SK-N-SH (cell line): ENCODE measurements at regions not wholly inside any gene's neighbourhood (a gene's known extent, or its start where the extent isn't known, plus 50 kb on each side); places are given as distances from the start of the nearest gene placed in this dataset.

Source experiments
- CTCF ChIA-PET: fragments of 300-600, 350-600 bp; formaldehyde crosslinking; extraction: SDS; loops from one replicate; lab custom pipeline; 2021; lab: Yijun Ruan, JAX
- POLR2A ChIA-PET: fragments of 350-600 bp; sonication (Branson Sonifier 250); formaldehyde crosslinking; extraction: SDS; loops from one replicate; lab custom pipeline; 2020; ENCODE audit warnings: antibody characterized with exemption, inconsistent platforms; lab: Yijun Ruan, JAX
- DNase-seq: peaks from one replicate; pipeline ENCODE4 v3.0.0; 2012
- H2AFZ ChIP-seq: fragments of 200-600 bp; sonication (generic); 2 replicates; pipeline ENCODE4 v1.8.1; 2016; ENCODE audit warnings: antibody characterized with exemption, mild to moderate bottlenecking, low read depth
- H3F3A ChIP-seq: fragments of 200-600 bp; sonication (generic); replicated peaks from 2 replicates; pipeline ENCODE3; 2016; ENCODE audit warnings: antibody characterized with exemption, mild to moderate bottlenecking; ENCODE audit not compliant: insufficient read depth
- H3K27ac ChIP-seq, 2 experiments: fragments of 200-500 bp in 1 of 2; fragments of 200-600 bp in 1 of 2; sonication (Bioruptor generic) in 1 of 2; sonication (generic), shearing (Covaris generic) in 1 of 2; 2 replicates each; pipeline versions ENCODE4 v1.5.1 to v1.6.1; 2014 to 2016; ENCODE audit warnings: low read depth in 2 of 2, inconsistent platforms in 1 of 2, low read length in 1 of 2, mild to moderate bottlenecking in 1 of 2, mixed read lengths in 1 of 2
- H3K27me3 ChIP-seq: fragments of 200-600 bp; sonication (generic), shearing (Covaris generic); 2 replicates; pipeline ENCODE4 v1.6.1; 2016; ENCODE audit warnings: mixed run types; ENCODE audit not compliant: insufficient read depth
- H3K36me3 ChIP-seq, 2 experiments: fragments of 200-500 bp in 1 of 2; fragments of 200-600 bp in 1 of 2; sonication (Bioruptor generic) in 1 of 2; sonication (generic) in 1 of 2; replicated peaks in 1 of 2; 2 replicates each; pipeline versions ENCODE3 to v1.5.1; 2014 to 2016; ENCODE audit warnings: low read length in 1 of 2, mild to moderate bottlenecking in 1 of 2; ENCODE audit not compliant: insufficient read depth in 2 of 2, control insufficient read depth in 1 of 2
- H3K4me1 ChIP-seq, 2 experiments: fragments of 200-500 bp in 1 of 2; fragments of 200-600 bp in 1 of 2; sonication (Bioruptor generic) in 1 of 2; sonication (generic), shearing (Covaris generic) in 1 of 2; 2 replicates each; pipeline versions ENCODE4 v1.5.1 to v1.6.1; 2014 to 2016; ENCODE audit warnings: low read depth in 1 of 2, low read length in 1 of 2, mixed run types in 1 of 2; ENCODE audit not compliant: insufficient read depth in 2 of 2, control insufficient read depth in 1 of 2
- H3K4me2 ChIP-seq: fragments of 200-600 bp; sonication (generic), shearing (Covaris generic); 2 replicates; pipeline ENCODE4 v1.6.1; 2017; ENCODE audit warnings: mixed run types
- H3K4me3 ChIP-seq, 2 experiments: fragments of 200-500 bp in 1 of 2; fragments of 200-600 bp in 1 of 2; sonication (Bioruptor generic) in 1 of 2; sonication (generic), shearing (Covaris generic) in 1 of 2; 2 replicates each; pipeline versions ENCODE4 v1.5.1 to v1.8.1; 2014 to 2016; ENCODE audit warnings: low read depth in 2 of 2, inconsistent platforms in 1 of 2, low read length in 1 of 2, mild to moderate bottlenecking in 1 of 2, mixed read lengths in 1 of 2, moderate library complexity in 1 of 2
- H3K79me2 ChIP-seq: fragments of 200-600 bp; sonication (generic); 2 replicates; pipeline ENCODE4 v1.8.1; 2017; ENCODE audit warnings: mild to moderate bottlenecking; ENCODE audit not compliant: insufficient read depth
- H3K9ac ChIP-seq: fragments of 200-600 bp; sonication (generic); 2 replicates; pipeline ENCODE4 v1.6.1; 2017; ENCODE audit warnings: mixed run types
- H3K9me2 ChIP-seq: fragments of 200-600 bp; sonication (generic); 2 replicates; pipeline ENCODE4 v1.6.1; 2017; ENCODE audit warnings: mixed run types
- H3K9me3 ChIP-seq: fragments of 200-600 bp; sonication (generic); 2 replicates; pipeline ENCODE4 v1.6.1; 2017; ENCODE audit warnings: mixed run types, mild to moderate bottlenecking, moderate library complexity
- H4K20me1 ChIP-seq: fragments of 200-600 bp; sonication (generic); 2 replicates; pipeline ENCODE4 v1.6.1; 2017; ENCODE audit warnings: mild to moderate bottlenecking, mixed run types; ENCODE audit not compliant: insufficient read depth
- CHD2 ChIP-seq: fragments of 150-350 bp; IDR thresholded peaks from 2 replicates; pipeline ENCODE4 v1.6.1; 2018; ENCODE audit warnings: low read length; ENCODE audit not compliant: partially characterized antibody
- EP300 ChIP-seq, 2 experiments: IDR thresholded peaks; 2 replicates each; pipeline versions ENCODE4 v1.4.0 to v1.6.1; 2012; ENCODE audit warnings: borderline replicate concordance in 1 of 2, low read depth in 1 of 2, low read length in 1 of 2
- FOXM1 ChIP-seq: IDR thresholded peaks from 2 replicates; pipeline ENCODE4 v1.4.0; 2012; ENCODE audit warnings: low read depth, mild to moderate bottlenecking
- GATA2 ChIP-seq: sonication (generic); formaldehyde crosslinking; IDR thresholded peaks from 2 replicates; pipeline ENCODE4 v1.5.0; 2020; ENCODE audit warnings: mild to moderate bottlenecking, missing genetic modification reagents
- JUND ChIP-seq: IDR thresholded peaks from 2 replicates; pipeline ENCODE4 v1.4.0; 2012
- MEF2A ChIP-seq: IDR thresholded peaks from 2 replicates; pipeline ENCODE4 v1.4.0; 2012; ENCODE audit warnings: low read depth, borderline replicate concordance
- MXI1 ChIP-seq: IDR thresholded peaks from 2 replicates; pipeline ENCODE4 v1.6.1; 2012; ENCODE audit warnings: mild to moderate bottlenecking, low read depth, low read length, improper control_type of control experiment
- NFIC ChIP-seq: IDR thresholded peaks from 2 replicates; pipeline ENCODE4 v1.4.0; 2012; ENCODE audit warnings: borderline replicate concordance
- RAD21 ChIP-seq: IDR thresholded peaks from 2 replicates; pipeline ENCODE4 v1.6.1; 2012; ENCODE audit warnings: mild to moderate bottlenecking, low read length
- RCOR1 ChIP-seq: fragments of 150-350 bp; IDR thresholded peaks from 2 replicates; pipeline ENCODE4 v1.6.1; 2017; ENCODE audit warnings: antibody characterized with exemption, low read length
- TAF1 ChIP-seq: IDR thresholded peaks from 2 replicates; pipeline ENCODE4 v1.6.1; 2012; ENCODE audit warnings: low read depth, mild to moderate bottlenecking, low read length, moderate library complexity, borderline replicate concordance
- TCF12 ChIP-seq: IDR thresholded peaks from 2 replicates; pipeline ENCODE4 v1.4.0; 2012
- TEAD4 ChIP-seq: IDR thresholded peaks from 2 replicates; pipeline ENCODE4 v1.4.0; 2012; ENCODE audit warnings: mild to moderate bottlenecking, borderline replicate concordance; ENCODE audit not compliant: insufficient read depth
- WGBS: methylation state at CpG from one replicate; pipeline ENCODE4 v1.1.6; 2017; ENCODE audit warnings: low lambda C conversion rate; 5-methylcytosine and 5-hydroxymethylcytosine counted together
- TF ChIP-seq, protein P1 (sequence below): IDR thresholded peaks from 2 replicates; pipeline ENCODE4; 2012
- TF ChIP-seq, protein P2 (sequence below): fragments of 200-600 bp; sonication (generic); IDR thresholded peaks from 2 replicates; pipeline ENCODE4 v1.6.1; 2017; ENCODE audit warnings: antibody characterized with exemption, mild to moderate bottlenecking, moderate library complexity
- TF ChIP-seq, protein P3 (sequence below): fragments of 150-350 bp; IDR thresholded peaks from 2 replicates; pipeline ENCODE4 v1.6.1; 2017; ENCODE audit warnings: antibody characterized with exemption, low read length, low read depth, borderline replicate concordance

- Histone ChIP-seq H4K20me1 (no peaks in the 10 kb centered on the region), H3K9ac (no peak overlapping the region), H2AFZ (no peak overlapping the region), H3F3A (no peaks in the 10 kb centered on the region), H3K4me2 (no peak overlapping the region), H3K4me1 (peaks cover 0 to 21% of the 10 kb centered on the region in 2 experiments; a peak in 2 of 4 replicates), H3K9me2 (no peaks in the 10 kb centered on the region), H3K79me2 (no peaks in the 10 kb centered on the region), H3K9me3 (no peaks in the 10 kb centered on the region), H3K36me3 (no peaks in the 10 kb centered on the region), H3K27ac (peak overlapping the region in 1 of 2 experiments; percentile 99; a peak in 2 of 4 replicates), H3K27me3 (no peaks in the 10 kb centered on the region), H3K4me3 (no peak overlapping the region)
- peak; percentile 33 for DNase-seq
- CTCF ChIA-PET, result interaction anchor here (0.8 to 3.0 kb wide), 8 partner anchors 17 to 255 kb away, joined by 3 to 10 read pairs (median 5); no protein-coding TSS in a partner anchor
- POLR2A ChIA-PET, result interaction anchor here (1.1 to 1.4 kb wide), 2 partner anchors 17 to 212 kb away, joined by 5 to 6 read pairs; no protein-coding TSS in a partner anchor
- TF ChIP-seq, protein P1, sequence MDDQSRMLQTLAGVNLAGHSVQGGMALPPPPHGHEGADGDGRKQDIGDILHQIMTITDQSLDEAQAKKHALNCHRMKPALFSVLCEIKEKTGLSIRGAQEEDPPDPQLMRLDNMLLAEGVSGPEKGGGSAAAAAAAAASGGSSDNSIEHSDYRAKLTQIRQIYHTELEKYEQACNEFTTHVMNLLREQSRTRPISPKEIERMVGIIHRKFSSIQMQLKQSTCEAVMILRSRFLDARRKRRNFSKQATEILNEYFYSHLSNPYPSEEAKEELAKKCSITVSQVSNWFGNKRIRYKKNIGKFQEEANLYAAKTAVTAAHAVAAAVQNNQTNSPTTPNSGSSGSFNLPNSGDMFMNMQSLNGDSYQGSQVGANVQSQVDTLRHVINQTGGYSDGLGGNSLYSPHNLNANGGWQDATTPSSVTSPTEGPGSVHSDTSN, result no peak
- TF ChIP-seq RAD21, result peak; percentile 10; the same call in 1 of the 2 replicates
- no peak for TF ChIP-seq RCOR1
- no peak for TF ChIP-seq NFIC
- TF ChIP-seq JUND, result no peak
- no peak for TF ChIP-seq GATA2 (CRISPR knock-in tag)
- no peak for TF ChIP-seq MEF2A
- 0 out of 2 replicates have a peak, but pooled peaks have one; percentile 27 for TF ChIP-seq MXI1
- 10% methylated on average over 1 of the region's 1 CpG for WGBS
These were observed 72.9 kb upstream of the ABCB5 start for GRCh38 chr7:20542594-20542993.

DNA sequence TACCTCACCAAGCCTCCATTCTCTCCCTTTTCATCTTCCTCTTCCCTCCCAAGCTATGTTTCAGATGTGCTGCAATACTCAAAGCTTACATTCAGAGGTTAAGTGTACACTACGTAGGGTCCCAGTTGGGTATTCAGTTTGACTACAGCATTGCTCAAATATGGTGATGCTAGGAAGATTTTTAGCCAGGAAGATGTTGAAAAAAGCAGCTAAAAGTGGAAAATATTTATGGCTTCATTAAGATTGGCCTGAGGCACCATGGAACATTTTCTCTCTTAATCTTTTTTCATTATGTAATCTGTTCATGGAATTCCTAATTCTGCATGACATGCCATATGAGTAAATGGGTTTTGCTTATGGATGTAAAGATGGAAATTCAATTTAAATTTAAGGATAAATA, 72.0 kb upstream of the ABCB5 start:
- Histone ChIP-seq H4K20me1 (no peaks in the 10 kb centered on the region), H3K4me2 (no peak overlapping the region), H3K4me3 (no peak overlapping the region), H3K36me3 (no peaks in the 10 kb centered on the region), H3K9me2 (no peaks in the 10 kb centered on the region), H3K27me3 (no peaks in the 10 kb centered on the region), H3K27ac (peak overlapping the region in 1 of 2 experiments; percentile 99; a peak in 2 of 4 replicates), H2AFZ (no peak overlapping the region), H3K9me3 (no peaks in the 10 kb centered on the region), H3K4me1 (peaks cover 0 to 21% of the 10 kb centered on the region in 2 experiments; a peak in 2 of 4 replicates), H3K79me2 (no peaks in the 10 kb centered on the region), H3F3A (no peaks in the 10 kb centered on the region), H3K9ac (no peak overlapping the region)
- TF ChIP-seq TAF1 (no peak), GATA2 (CRISPR knock-in tag) (0 out of 2 replicates have a peak, but pooled peaks have one; percentile 14), EP300 (IDR thresholded peaks at IDR 0.05; ENCODE audit: borderline replicate concordance in 1 of 2, low read depth in 1 of 2, low read length in 1 of 2) (peak in 1 of 2 experiments; percentile 77; a peak in 2 of 4 replicates), TCF12 (no peak), CHD2 (no peak), FOXM1 (no peak), TEAD4 (no peak)
- TF ChIP-seq, protein P2, sequence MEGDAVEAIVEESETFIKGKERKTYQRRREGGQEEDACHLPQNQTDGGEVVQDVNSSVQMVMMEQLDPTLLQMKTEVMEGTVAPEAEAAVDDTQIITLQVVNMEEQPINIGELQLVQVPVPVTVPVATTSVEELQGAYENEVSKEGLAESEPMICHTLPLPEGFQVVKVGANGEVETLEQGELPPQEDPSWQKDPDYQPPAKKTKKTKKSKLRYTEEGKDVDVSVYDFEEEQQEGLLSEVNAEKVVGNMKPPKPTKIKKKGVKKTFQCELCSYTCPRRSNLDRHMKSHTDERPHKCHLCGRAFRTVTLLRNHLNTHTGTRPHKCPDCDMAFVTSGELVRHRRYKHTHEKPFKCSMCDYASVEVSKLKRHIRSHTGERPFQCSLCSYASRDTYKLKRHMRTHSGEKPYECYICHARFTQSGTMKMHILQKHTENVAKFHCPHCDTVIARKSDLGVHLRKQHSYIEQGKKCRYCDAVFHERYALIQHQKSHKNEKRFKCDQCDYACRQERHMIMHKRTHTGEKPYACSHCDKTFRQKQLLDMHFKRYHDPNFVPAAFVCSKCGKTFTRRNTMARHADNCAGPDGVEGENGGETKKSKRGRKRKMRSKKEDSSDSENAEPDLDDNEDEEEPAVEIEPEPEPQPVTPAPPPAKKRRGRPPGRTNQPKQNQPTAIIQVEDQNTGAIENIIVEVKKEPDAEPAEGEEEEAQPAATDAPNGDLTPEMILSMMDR, result no peak
- TF ChIP-seq, protein P3, sequence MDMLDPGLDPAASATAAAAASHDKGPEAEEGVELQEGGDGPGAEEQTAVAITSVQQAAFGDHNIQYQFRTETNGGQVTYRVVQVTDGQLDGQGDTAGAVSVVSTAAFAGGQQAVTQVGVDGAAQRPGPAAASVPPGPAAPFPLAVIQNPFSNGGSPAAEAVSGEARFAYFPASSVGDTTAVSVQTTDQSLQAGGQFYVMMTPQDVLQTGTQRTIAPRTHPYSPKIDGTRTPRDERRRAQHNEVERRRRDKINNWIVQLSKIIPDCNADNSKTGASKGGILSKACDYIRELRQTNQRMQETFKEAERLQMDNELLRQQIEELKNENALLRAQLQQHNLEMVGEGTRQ, result no peak
- POLR2A ChIA-PET, result no interaction called here
- 48% methylated on average over 1 of the region's 1 CpG for WGBS
- CTCF ChIA-PET, result interaction anchor here (1.3 to 2.8 kb wide), 4 partner anchors 10 to 55 kb away, joined by 4 to 8 read pairs (median 6); no protein-coding TSS in a partner anchor
- DNase-seq, result no peak
